ENCODE measurements at regions not wholly inside any gene's neighbourhood (a gene's known extent, or its start where the extent isn't known, plus 50 kb on each side); places are given as distances from the start of the nearest gene placed in this dataset.
A peak's percentile ranks its signal among the peaks of the same experiment; 100 is the strongest.

- Histone ChIP-seq H3K9me3 (no peaks in the 10 kb centered on the region), H3K4me1 (peaks cover 38% of the 10 kb centered on the region)
- WGBS, 2 donors: 79 to 82% methylated on average over 8 of the region's 8 CpGs
Observed at GRCh38 chr2:217357886-217358620, 498.2 kb upstream of the TNP1 start.

GRCh38 chr2:217356781-217357180, 496.9 kb upstream of the TNP1 start:
- 38 to 49% methylated on average over 7 of the region's 7 CpGs for WGBS, 2 donors
- peak; percentile 68 for DNase-seq

More at GRCh38 chr2:217357886-217358620, 498.2 kb upstream of the TNP1 start:
- intact Hi-C loops (cut with DNase I; ENCODE audit: low total_unique reads): no loop called here
- Histone ChIP-seq H3K27ac (peak overlapping the region in 1 of 2 donors; percentile 17), H3K27me3 (no peaks in the 10 kb centered on the region), H3K36me3 (ENCODE audit: low read depth, missing control alignments) (no peaks in the 10 kb centered on the region), H3K4me3 (no peak overlapping the region)
- no peak for TF ChIP-seq CTCF (IDR thresholded peaks at IDR 0.05)
- TF ChIP-seq POLR2A (IDR thresholded peaks at IDR 0.05): no peak
- DNase-seq: no peak

GRCh38 chr2:217356142-217356541, 496.3 kb upstream of the TNP1 start:
- Histone ChIP-seq H3K36me3 (ENCODE audit: low read depth, missing control alignments) (no peaks in the 10 kb centered on the region), H3K9me3 (no peaks in the 10 kb centered on the region), H3K27me3 (no peaks in the 10 kb centered on the region), H3K4me1 (peaks cover 32% of the 10 kb centered on the region), H3K27ac (peak overlapping the region in 1 of 2 donors; percentile 57), H3K4me3 (no peak overlapping the region)
- intact Hi-C loops (cut with DNase I; ENCODE audit: low total_unique reads): no loop called here
- TF ChIP-seq CTCF (IDR thresholded peaks at IDR 0.05) (no peak), POLR2A (IDR thresholded peaks at IDR 0.05) (no peak)
- 67 to 84% methylated on average over 1 of the region's 1 CpG for WGBS, 2 donors
- no peak for DNase-seq

More at GRCh38 chr2:217356781-217357180, 496.9 kb upstream of the TNP1 start:
- TF ChIP-seq CTCF (IDR thresholded peaks at IDR 0.05) (no peak), POLR2A (IDR thresholded peaks at IDR 0.05) (no peak)
- H3K27me3 ChIP-seq: no peaks in the 10 kb centered on the region
- H3K36me3 ChIP-seq (ENCODE audit: low read depth, missing control alignments): no peaks in the 10 kb centered on the region
- no peak overlapping the region for H3K4me3 ChIP-seq
- intact Hi-C loops (cut with DNase I; ENCODE audit: low total_unique reads): no loop called here
- H3K4me1 ChIP-seq: peaks cover 38% of the 10 kb centered on the region
- H3K9me3 ChIP-seq: no peaks in the 10 kb centered on the region
- H3K27ac ChIP-seq: peak overlapping the region in 1 of 2 donors; percentile 57

GRCh38 chr2:217353591-217353990, 493.7 kb upstream of the TNP1 start:
- TF ChIP-seq CTCF (IDR thresholded peaks at IDR 0.05): no peak
- no peak for TF ChIP-seq POLR2A (IDR thresholded peaks at IDR 0.05)
- no peaks in the 10 kb centered on the region for H3K9me3 ChIP-seq
- no peaks in the 10 kb centered on the region for H3K27me3 ChIP-seq
- H3K27ac ChIP-seq: no peak overlapping the region
- no peak for DNase-seq
- no peak overlapping the region for H3K4me3 ChIP-seq
- WGBS, 2 donors: 85 to 86% methylated on average over 4 of the region's 4 CpGs
- H3K4me1 ChIP-seq: peaks cover 22% of the 10 kb centered on the region
- H3K36me3 ChIP-seq (ENCODE audit: low read depth, missing control alignments): no peaks in the 10 kb centered on the region
- intact Hi-C loops (cut with DNase I; ENCODE audit: low total_unique reads): no loop called here

- intact Hi-C loops (cut with DNase I; ENCODE audit: low total_unique reads): no loop called here
Observed at GRCh38 chr2:217351378-217351777, 491.5 kb upstream of the TNP1 start.

More at GRCh38 chr2:217351378-217351777, 491.5 kb upstream of the TNP1 start:
- Histone ChIP-seq H3K4me1 (peaks cover 5% of the 10 kb centered on the region), H3K9me3 (no peaks in the 10 kb centered on the region), H3K27ac (no peak overlapping the region), H3K27me3 (no peaks in the 10 kb centered on the region), H3K4me3 (no peak overlapping the region), H3K36me3 (ENCODE audit: low read depth, missing control alignments) (no peaks in the 10 kb centered on the region)
- 71 to 89% methylated on average over 3 to 5 of the region's 5 CpGs for WGBS, 2 donors
- TF ChIP-seq CTCF (IDR thresholded peaks at IDR 0.05): no peak
- no peak for TF ChIP-seq POLR2A (IDR thresholded peaks at IDR 0.05)
- DNase-seq: no peak

All from testis (tissue), 2 donors.